Mesothelial cell of epicardium (in vitro differentiated cells): ENCODE measurements at regions not wholly inside any gene's neighbourhood (a gene's known extent, or its start where the extent isn't known, plus 50 kb on each side); places are given as distances from the start of the nearest gene placed in this dataset.

Experiments
- DNase-seq, 2 experiments: peaks; one replicate each; pipeline ENCODE4 v3.0.0; 2021; ENCODE audit warnings: low spot score in 2 of 2; ENCODE audit not compliant: unreplicated experiment in 2 of 2
- H3K27ac Mint-ChIP-seq: 2 replicates; pipeline ENCODE4 v1.8.0; 2021; ENCODE audit warnings: mixed read lengths
- H3K27me3 Mint-ChIP-seq: 2 replicates; pipeline ENCODE4 v1.8.0; 2021; ENCODE audit warnings: low read depth, mixed read lengths
- H3K36me3 Mint-ChIP-seq: 2 replicates; pipeline ENCODE4 v1.8.0; 2021; ENCODE audit warnings: mixed read lengths
- H3K4me1 Mint-ChIP-seq: 2 replicates; pipeline ENCODE4 v1.8.0; 2021; ENCODE audit warnings: mixed read lengths
- H3K4me3 Mint-ChIP-seq: 2 replicates; pipeline ENCODE4 v1.8.0; 2021; ENCODE audit warnings: mild to moderate bottlenecking, moderate library complexity, mixed read lengths
- H3K9me3 Mint-ChIP-seq: 2 replicates; pipeline ENCODE4 v1.8.0; 2021; ENCODE audit warnings: mixed read lengths
- CTCF ChIP-seq: fragments of 200-600 bp; sonication (generic); IDR thresholded peaks from one replicate; pipeline ENCODE4 v1.5.0; 2021; ENCODE audit warnings: antibody characterized with exemption; ENCODE audit not compliant: unreplicated experiment

DNA sequence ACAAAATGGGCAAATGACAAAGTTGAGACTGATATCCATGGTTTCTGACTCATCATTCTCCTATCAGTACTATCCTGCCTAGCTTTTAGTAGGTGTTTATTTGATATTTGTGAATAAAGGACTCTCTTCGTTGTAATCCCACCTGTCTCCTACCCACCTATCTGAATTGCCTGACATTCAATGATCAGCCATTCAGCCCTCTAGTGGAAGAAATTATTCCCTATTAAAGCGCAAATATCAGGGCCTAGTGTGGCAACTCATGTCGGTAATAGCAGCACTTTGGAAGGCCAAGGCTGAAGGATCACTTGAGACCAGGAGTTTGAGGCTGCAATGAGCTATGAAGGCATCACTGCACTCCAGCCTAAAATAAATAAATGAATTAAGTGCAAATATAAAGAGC is 195.7 kb upstream of the SETMAR start:
- Mint-ChIP-seq H3K27me3 (peaks cover 3% of the 10 kb centered on the region), H3K9me3 (peaks cover 14% of the 10 kb centered on the region), H3K36me3 (no peaks in the 10 kb centered on the region), H3K4me1 (no peaks in the 10 kb centered on the region), H3K27ac (no peak overlapping the region), H3K4me3 (no peak overlapping the region)
- DNase-seq, result no peak
- TF ChIP-seq CTCF, result no peak

- no peak for DNase-seq
- H3K27ac Mint-ChIP-seq, result no peak overlapping the region
- no peaks in the 10 kb centered on the region for H3K4me1 Mint-ChIP-seq
- H3K27me3 Mint-ChIP-seq, result peaks cover 7% of the 10 kb centered on the region
- H3K36me3 Mint-ChIP-seq, result no peaks in the 10 kb centered on the region
- peaks cover 5% of the 10 kb centered on the region for H3K9me3 Mint-ChIP-seq
- TF ChIP-seq CTCF, result no peak
- no peak overlapping the region for H3K4me3 Mint-ChIP-seq
Observed at GRCh38 chr3:4113811-4114522, 189.2 kb upstream of the SETMAR start.

DNA sequence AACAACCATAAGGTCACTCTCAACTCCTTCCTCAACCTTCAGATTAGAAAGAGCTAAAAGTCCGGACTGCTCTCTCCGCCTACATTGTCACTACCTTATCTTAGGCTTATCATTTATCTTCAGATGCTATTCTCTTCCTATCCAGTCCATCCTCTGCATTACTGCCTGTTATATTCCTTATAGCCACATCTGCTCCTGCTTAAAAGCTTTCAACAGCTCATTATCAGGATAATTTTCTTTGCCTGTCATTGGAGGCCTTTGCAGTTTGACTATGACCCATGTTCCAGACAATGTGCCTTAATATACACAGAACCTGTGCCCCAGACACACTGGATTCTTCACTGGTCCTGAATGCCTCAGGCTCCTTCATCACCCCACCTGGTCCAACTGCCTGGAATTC is 184.1 kb upstream of the SETMAR start:
- Mint-ChIP-seq H3K27ac (no peak overlapping the region), H3K4me1 (no peaks in the 10 kb centered on the region), H3K4me3 (no peak overlapping the region), H3K9me3 (no peaks in the 10 kb centered on the region), H3K36me3 (no peaks in the 10 kb centered on the region), H3K27me3 (peaks cover 9% of the 10 kb centered on the region)
- no peak for DNase-seq
- TF ChIP-seq CTCF, result no peak

- peaks cover 7% of the 10 kb centered on the region for H3K27me3 Mint-ChIP-seq
- TF ChIP-seq CTCF, result no peak
- no peak overlapping the region for H3K27ac Mint-ChIP-seq
- H3K4me3 Mint-ChIP-seq, result no peak overlapping the region
- H3K9me3 Mint-ChIP-seq, result peaks cover 5% of the 10 kb centered on the region
- no peaks in the 10 kb centered on the region for H3K36me3 Mint-ChIP-seq
- H3K4me1 Mint-ChIP-seq, result no peaks in the 10 kb centered on the region
- DNase-seq, result no peak
Observed at GRCh38 chr3:4125576-4125975, 177.6 kb upstream of the SETMAR start.

DNA sequence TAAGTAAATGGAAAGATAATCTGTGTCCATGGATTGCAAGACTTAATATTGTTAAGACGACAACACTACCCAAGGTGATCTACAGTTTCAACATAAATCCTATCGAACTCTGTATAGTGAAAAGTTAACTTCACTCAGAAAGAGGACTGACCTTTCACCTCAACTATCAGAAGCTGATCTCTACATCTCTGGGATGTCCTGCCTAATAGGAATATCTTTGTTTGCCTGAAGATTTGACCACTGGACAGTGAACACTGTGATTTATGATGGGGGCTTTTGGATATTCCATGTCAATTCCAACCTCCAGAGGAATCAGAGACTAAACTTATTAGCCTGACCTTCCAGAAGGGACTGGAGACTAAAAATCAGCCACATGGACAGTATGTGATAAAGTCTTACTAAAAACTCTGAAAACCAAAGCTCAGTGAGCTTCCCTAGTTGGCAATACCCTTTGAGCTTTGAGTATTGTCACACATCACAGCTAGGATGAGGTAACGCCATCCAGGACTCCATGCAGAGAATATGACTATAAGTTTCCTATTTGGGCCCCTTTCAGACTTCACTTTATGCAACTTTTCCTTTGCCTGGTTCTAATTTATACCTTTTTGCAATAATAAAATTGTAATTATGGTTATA is 164.9 kb upstream of the SETMAR start:
- H3K9me3 Mint-ChIP-seq, result peaks cover 20% of the 10 kb centered on the region
- H3K4me1 Mint-ChIP-seq, result no peaks in the 10 kb centered on the region
- no peak overlapping the region for H3K27ac Mint-ChIP-seq
- no peak overlapping the region for H3K4me3 Mint-ChIP-seq
- no peak for TF ChIP-seq CTCF
- DNase-seq, result no peak
- H3K36me3 Mint-ChIP-seq, result no peaks in the 10 kb centered on the region
- peaks cover 5% of the 10 kb centered on the region for H3K27me3 Mint-ChIP-seq
